Anterior cingulate cortex (tissue), 58 donors: ENCODE measurements at regions not wholly inside any gene's neighbourhood (a gene's known extent, or its start where the extent isn't known, plus 50 kb on each side); places are given as distances from the start of the nearest gene placed in this dataset.
"Not testable (repeated sequence)": the region's sequence is repeated elsewhere in the genome, so short reads cannot be mapped to it uniquely, and the experiment has no call there.

Experiments
- DNase-seq, 58 donors: peaks; one replicate each; lab custom pipeline; 2025; lab: John Stamatoyannopoulos, UW

GRCh38 chr7:29649028-29649716 lies 85.5 kb downstream of the PRR15 start:
- DNase-seq, result no peak

DNA sequence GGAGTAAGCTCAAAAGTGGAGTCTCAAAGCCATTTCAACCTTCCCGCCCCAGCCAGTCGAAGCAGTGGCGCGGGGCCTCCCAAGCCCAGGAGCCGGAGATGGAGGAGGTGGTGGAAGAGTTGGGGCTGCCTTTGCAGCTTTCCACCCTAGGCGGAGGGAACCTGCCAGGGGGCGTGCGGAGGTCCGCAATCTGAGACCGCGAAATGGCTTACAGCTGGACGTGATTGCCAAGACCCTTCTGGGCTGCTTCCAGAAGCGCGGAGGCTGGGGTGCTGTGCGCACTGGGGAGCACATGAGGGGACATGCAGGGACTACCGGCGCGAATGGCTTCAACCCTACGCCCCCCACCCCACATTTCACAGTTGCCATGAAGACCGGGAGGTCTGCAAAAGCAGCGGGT lies 86.2 kb downstream of the PRR15 start:
- DNase-seq, result no peak

DNA sequence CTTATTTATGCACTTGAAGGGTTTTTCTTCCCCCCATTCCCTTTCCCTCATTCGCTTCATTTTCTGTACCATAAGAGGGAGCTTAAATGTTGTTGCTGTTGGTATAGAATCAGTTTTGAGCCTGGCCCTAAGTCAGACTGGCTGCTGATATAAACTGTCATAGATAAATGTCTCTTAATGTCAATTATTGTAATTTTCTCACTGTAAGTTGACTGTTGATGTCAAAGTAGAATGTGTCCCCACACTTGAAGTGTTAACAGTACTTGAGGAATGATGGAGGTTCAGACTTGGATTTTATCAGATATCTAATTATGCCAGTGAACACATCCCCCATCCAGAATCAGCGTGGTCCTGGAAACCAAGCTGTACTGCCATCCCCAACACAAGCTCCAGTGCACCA lies 87.8 kb downstream of the PRR15 start:
- DNase-seq, result no peak

DNA sequence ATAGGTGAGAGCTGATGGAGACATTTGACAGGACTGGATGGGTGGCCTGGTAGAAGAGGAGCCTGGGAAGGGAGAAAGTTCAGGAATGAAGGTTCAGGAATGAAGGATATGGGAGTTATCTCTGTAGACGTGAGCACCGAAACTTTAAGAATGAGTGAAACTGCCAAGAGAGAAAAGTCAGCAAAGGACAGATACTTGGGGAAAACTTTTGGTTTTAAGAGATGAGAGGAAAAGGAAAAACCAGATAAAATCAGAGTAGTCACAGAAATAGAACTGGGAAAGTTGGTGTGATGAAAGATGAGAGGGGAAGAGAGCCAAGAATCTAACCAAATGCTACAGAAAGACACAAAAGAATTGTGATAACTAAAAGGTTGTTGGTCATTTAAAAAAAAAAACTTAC lies 88.9 kb downstream of the PRR15 start:
- no peak for DNase-seq

- DNase-seq, result not testable (repeated sequence)
Observed at GRCh38 chr7:29654340-29654739, 90.7 kb downstream of the PRR15 start.

GRCh38 chr7:29657288-29657687 lies 93.7 kb downstream of the PRR15 start:
- no peak for DNase-seq

DNA sequence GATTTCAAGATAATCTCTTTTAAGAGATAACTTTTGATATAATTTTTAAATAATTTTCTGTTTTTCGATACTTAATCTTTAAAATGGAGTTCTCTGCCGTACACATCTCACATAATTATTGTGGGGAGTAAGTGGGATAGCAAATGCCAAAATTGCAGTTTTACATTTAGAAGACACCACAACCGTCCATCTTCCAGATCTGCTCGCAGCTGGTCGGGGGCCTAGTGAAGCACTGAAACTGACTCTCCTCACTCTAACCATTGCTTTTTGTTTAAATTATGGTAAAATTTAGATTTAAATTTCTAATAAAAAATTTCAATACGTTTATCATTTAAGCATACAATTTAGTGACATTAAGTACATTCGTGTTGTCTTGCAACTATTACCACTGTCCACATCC lies 94.2 kb downstream of the PRR15 start:
- no peak for DNase-seq

- not testable (repeated sequence) for DNase-seq
Observed at GRCh38 chr7:29659213-29659612, 95.6 kb downstream of the PRR15 start.

GRCh38 chr7:29662899-29663298 lies 99.3 kb downstream of the PRR15 start:
- not testable (repeated sequence) for DNase-seq

- not testable (repeated sequence) for DNase-seq
Observed at GRCh38 chr7:29664999-29665398, 101.4 kb downstream of the PRR15 start.

DNA sequence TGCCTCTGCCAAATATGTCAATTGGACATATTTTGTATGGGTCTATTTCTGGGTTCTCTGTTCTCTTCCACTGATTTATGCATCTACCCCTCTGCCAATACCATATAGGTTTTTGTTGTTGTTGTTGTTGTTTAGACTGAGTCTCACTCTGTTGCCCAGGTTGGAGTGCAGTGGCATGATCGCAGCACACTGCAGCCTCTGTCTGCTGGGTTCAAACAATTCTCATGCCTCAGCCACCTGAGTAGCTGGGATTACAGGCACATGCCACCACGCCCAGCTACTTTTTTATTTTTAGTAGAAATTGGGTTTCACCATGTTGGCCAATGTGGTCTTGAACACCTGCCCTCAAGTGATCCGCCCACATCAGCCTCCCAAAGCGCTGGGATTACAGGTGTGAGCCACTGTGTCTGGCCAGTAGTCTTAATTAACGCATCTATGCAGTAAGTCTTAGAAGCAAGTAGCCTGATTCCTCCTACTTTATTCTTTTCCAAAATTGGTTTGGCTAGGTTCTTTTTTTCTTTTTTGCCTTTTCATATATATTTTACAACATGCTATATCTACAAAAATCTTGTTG lies 103.5 kb downstream of the PRR15 start:
- not testable (repeated sequence) for DNase-seq

GRCh38 chr7:29671286-29671685 lies 107.7 kb downstream of the PRR15 start:
- DNase-seq, result peak in 1 of 58 donors; percentile 12

DNA sequence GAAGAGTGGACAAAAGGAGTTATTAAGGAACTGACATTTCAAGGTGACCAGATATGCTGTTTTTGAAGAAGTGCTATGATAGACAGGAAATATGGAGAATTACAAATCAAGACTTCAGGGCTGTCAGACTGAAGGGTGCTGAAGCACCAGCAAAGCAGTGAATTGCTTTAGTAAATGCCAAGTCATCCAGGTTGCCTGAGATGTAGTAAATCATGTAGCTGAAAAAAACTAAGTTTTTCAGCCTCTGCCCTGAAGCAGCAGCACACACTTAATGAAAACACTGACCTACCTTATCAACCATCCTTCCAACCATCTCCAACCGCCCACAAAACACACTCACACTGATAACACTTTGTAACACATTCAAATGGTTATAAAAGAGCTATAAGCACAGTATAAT lies 110.0 kb downstream of the PRR15 start:
- DNase-seq, result not testable (repeated sequence)

DNA sequence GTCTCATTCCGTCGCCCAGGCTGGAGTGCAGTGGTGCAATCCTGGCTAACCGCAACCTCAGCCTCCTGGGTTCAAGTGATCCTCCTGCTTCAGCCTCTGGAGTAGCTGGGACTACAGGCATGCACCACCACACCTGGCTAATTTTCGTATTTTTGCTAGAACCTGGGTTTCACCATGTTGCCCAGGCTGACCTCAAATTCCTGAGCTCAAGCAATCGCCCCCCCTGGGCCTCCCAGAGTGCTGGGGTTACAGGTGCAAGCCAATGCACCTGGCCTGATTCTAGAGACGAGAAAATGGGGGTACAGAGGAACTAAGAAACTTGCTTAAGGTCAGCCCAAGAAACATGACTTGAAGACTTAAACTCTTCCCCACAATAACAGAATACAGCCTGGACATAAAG lies 111.0 kb downstream of the PRR15 start:
- DNase-seq, result not testable (repeated sequence)

DNA sequence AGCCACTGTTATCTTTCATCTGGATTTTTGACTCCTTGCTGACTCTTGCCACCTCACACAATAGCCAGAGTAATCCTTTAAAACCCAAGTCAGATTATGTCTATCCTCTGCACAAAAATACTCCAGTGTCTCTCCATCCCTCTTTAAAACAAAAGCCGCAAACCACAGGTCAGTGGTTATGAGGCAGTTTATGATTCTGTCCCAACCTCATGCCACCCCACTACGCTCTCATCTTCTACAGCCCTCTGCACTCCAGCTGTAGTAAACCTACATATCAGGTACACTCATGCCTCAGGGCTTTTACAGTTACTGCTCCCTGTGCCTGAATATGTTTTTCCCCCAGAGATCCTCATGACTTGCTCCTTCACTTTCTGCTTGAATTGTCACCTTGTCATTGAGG lies 113.6 kb downstream of the PRR15 start:
- not testable (repeated sequence) for DNase-seq

- not testable (repeated sequence) for DNase-seq
Observed at GRCh38 chr7:29679963-29680362, 116.3 kb downstream of the PRR15 start.

- DNase-seq, result not testable (repeated sequence)
Observed at GRCh38 chr7:29680601-29681000, 117.0 kb downstream of the PRR15 start.

DNA sequence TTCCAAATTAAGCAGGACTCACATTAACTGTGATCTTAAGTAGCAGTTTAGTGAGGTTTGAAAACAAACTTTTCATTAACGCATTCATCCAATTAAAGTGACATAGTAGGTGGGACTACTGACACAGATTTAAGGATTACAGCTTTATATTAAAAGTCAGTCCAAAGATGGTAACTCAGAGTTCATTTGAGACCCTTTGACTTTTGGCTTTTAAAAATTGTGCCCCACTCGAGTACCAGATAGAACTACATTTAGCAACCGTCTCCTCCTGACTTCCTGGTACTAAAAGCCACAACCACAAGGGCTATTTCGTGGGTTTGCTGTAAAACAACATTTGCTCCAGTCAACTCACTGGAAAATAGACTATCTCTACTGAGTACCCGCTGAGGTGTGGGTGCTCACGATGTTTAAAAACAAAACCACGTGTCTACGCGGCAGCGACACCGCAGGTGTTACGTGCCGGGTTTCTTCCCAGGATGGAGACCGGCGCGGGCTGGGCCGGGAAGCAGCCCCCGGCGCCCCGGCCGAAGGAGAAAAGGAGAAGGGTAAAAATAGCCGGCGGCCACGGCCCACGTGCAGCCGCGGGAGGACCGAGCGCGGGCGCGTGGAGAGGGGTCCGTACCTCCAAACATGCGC lies 120.6 kb downstream of the PRR15 start:
- DNase-seq, result peak in 5 of 58 donors; percentile 14 to 44 (median 21)

- peak in 56 of 58 donors; percentile 5 to 77 (median 60) for DNase-seq
Observed at GRCh38 chr7:29684787-29685650, 121.3 kb upstream of the WIPF3 start.

DNA sequence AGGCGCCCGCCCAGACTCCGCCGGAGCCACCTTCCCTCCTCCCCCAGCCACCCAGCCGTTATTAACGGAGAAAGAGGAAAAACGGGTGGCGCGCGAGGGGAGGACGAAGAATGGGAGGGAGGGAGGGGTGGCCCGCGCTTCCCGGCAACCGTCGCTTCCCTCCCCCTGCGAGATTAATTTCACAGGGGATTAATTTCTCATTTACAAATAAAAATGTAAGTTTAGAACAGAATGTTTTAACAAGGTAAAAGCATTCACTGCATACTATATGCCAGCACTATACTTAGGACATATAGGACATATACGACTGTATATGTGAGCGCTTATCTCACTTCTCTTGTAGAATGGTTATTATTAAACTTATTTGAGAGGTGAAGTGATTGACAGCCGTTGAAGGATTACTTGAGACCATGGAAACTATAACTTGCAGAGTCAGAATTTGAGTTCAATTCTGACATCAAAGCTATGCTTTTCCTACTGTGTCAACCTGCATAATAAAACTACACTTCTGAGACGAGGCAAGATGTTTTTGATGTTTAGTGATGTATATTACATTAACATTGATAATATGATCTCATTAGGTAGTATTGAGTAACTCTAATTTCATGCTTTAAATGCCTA lies 120.5 kb upstream of the WIPF3 start:
- peak in 7 of 58 donors; percentile 31 to 60 (median 52) for DNase-seq
